Left colon (tissue), 2 donors: ENCODE measurements at regions not wholly inside any gene's neighbourhood (a gene's known extent, or its start where the extent isn't known, plus 50 kb on each side); places are given as distances from the start of the nearest gene placed in this dataset.

Experiments used
- ATAC-seq: fragments of 200-7000 bp; cut with Tn5 transposase; one replicate; pipeline ENCODE4 v1.9.1; 2020; ENCODE audit warnings: mild to moderate bottlenecking, moderate library complexity
- DNase-seq, 2 donors: peaks; one replicate each; pipeline ENCODE4 v3.0.0-alpha.2; 2020
- intact Hi-C, 2 donors: fragments of 100-400 bp; cut with DNase I in 1 of 2; cut with micrococcal nuclease in 1 of 2; formaldehyde crosslinking; loops; one replicate each; pipeline versions ENCODE4 v1.11.2 to v1.14.0; 2022; cut with DNase I, micrococcal nuclease
- donor health status: DM: no; HTN: no; CAD: no.
- donor health status: DM: yes; HTN: yes; CAD: no.

- DNase-seq (no peak), ATAC-seq (no peak)
- intact Hi-C loops = no loop called here
These were observed 467.8 kb upstream of the ARGLU1 start for GRCh38 chr13:107035778-107036177.

- intact Hi-C loops = no loop called here
- ATAC-seq = no peak
- no peak for DNase-seq
These were observed 467.2 kb upstream of the ARGLU1 start for GRCh38 chr13:107035186-107035585.

GRCh38 chr13:107034236-107034872, 466.4 kb upstream of the ARGLU1 start:
- intact Hi-C loops = no loop called here
- ATAC-seq = no peak
- DNase-seq = no peak

- DNase-seq (no peak), ATAC-seq (no peak)
- intact Hi-C loops = no loop called here
These were observed 463.8 kb upstream of the ARGLU1 start for GRCh38 chr13:107031716-107032115.

- intact Hi-C loops = no loop called here
- no peak for DNase-seq
- ATAC-seq = no peak
These were observed 460.8 kb upstream of the ARGLU1 start for GRCh38 chr13:107028751-107029150.

- DNase-seq (no peak), ATAC-seq (no peak)
- intact Hi-C loops = no loop called here
These were observed 458.1 kb upstream of the ARGLU1 start for GRCh38 chr13:107025991-107026390.

GRCh38 chr13:107023335-107023734, 455.4 kb upstream of the ARGLU1 start:
- no peak for ATAC-seq
- no peak for DNase-seq
- intact Hi-C loops = no loop called here

- DNase-seq = no peak
These were observed 452.5 kb upstream of the ARGLU1 start for GRCh38 chr13:107020393-107020792.

GRCh38 chr13:107018285-107018684, 450.3 kb upstream of the ARGLU1 start:
- ATAC-seq (no peak), DNase-seq (no peak)
- intact Hi-C loops = no loop called here

More at GRCh38 chr13:107020393-107020792, 452.5 kb upstream of the ARGLU1 start:
- ATAC-seq = no peak
- intact Hi-C loops = no loop called here

- DNase-seq (no peak), ATAC-seq (no peak)
- intact Hi-C loops = no loop called here
These were observed 438.7 kb upstream of the ARGLU1 start for GRCh38 chr13:107006661-107007060.

GRCh38 chr13:107005577-107005976, 437.6 kb upstream of the ARGLU1 start:
- ATAC-seq = no peak
- no peak for DNase-seq
- intact Hi-C loops = no loop called here

- DNase-seq (no peak), ATAC-seq (peak; percentile 67)
- intact Hi-C loops = no loop called here
These were observed 436.0 kb upstream of the ARGLU1 start for GRCh38 chr13:107003911-107004310.

GRCh38 chr13:106998664-106999063, 430.7 kb upstream of the ARGLU1 start:
- no peak for ATAC-seq
- no peak for DNase-seq
- intact Hi-C loops = no loop called here

- DNase-seq = no peak
- intact Hi-C loops = no loop called here
- no peak for ATAC-seq
These were observed 429.8 kb upstream of the ARGLU1 start for GRCh38 chr13:106997696-106998095.

- intact Hi-C loops = no loop called here
- ATAC-seq (no peak), DNase-seq (no peak)
These were observed 429.1 kb upstream of the ARGLU1 start for GRCh38 chr13:106996867-106997618.

- intact Hi-C loops = no loop called here
These were observed 422.7 kb upstream of the ARGLU1 start for GRCh38 chr13:106990594-106990993.

GRCh38 chr13:106989876-106990275, 421.9 kb upstream of the ARGLU1 start:
- intact Hi-C loops = no loop called here
- ATAC-seq = no peak
- no peak for DNase-seq

More at GRCh38 chr13:106990594-106990993, 422.7 kb upstream of the ARGLU1 start:
- DNase-seq = no peak
- no peak for ATAC-seq

GRCh38 chr13:106987427-106987785, 419.5 kb upstream of the ARGLU1 start:
- intact Hi-C loops = no loop called here
- DNase-seq (no peak), ATAC-seq (no peak)

GRCh38 chr13:106986687-106987426, 418.9 kb upstream of the ARGLU1 start:
- intact Hi-C loops = no loop called here
- DNase-seq (no peak), ATAC-seq (no peak)

GRCh38 chr13:106986033-106986484, 418.1 kb upstream of the ARGLU1 start:
- DNase-seq (no peak), ATAC-seq (no peak)
- intact Hi-C loops = no loop called here
